ENCODE measurements at regions not wholly inside any gene's neighbourhood (a gene's known extent, or its start where the extent isn't known, plus 50 kb on each side); places are given as distances from the start of the nearest gene placed in this dataset.

GRCh38 chr5:107168848-107169752, 501.6 kb downstream of the EFNA5 start:
- H3K9me3 ChIP-seq, result no peaks in the 10 kb centered on the region
- intact Hi-C loops (cut with DNase I), result no loop called here
- H3K4me3 ChIP-seq, result no peak overlapping the region
- TF ChIP-seq CTCF (IDR thresholded peaks at IDR 0.05), result no peak
- H3K27ac ChIP-seq, result no peak overlapping the region
- H3K36me3 ChIP-seq, result no peaks in the 10 kb centered on the region
- no peak for DNase-seq (ENCODE audit: low spot score in 2 of 2)
- no peaks in the 10 kb centered on the region for H3K4me1 ChIP-seq
- H3K27me3 ChIP-seq, result no peaks in the 10 kb centered on the region

GRCh38 chr5:107168086-107168485, 502.7 kb downstream of the EFNA5 start:
- DNase-seq (ENCODE audit: low spot score in 2 of 2), result no peak
- H3K4me1 ChIP-seq, result no peaks in the 10 kb centered on the region
- H3K9me3 ChIP-seq, result no peaks in the 10 kb centered on the region
- no peak for TF ChIP-seq CTCF (IDR thresholded peaks at IDR 0.05)
- H3K27me3 ChIP-seq, result no peaks in the 10 kb centered on the region
- intact Hi-C loops (cut with DNase I), result no loop called here
- H3K4me3 ChIP-seq, result no peak overlapping the region
- no peak overlapping the region for H3K27ac ChIP-seq
- no peaks in the 10 kb centered on the region for H3K36me3 ChIP-seq

GRCh38 chr5:107165296-107165695, 505.4 kb downstream of the EFNA5 start:
- H3K36me3 ChIP-seq, result no peaks in the 10 kb centered on the region
- no peaks in the 10 kb centered on the region for H3K4me1 ChIP-seq
- no peak for DNase-seq (ENCODE audit: low spot score in 2 of 2)
- no peaks in the 10 kb centered on the region for H3K27me3 ChIP-seq
- TF ChIP-seq CTCF (IDR thresholded peaks at IDR 0.05), result no peak
- H3K4me3 ChIP-seq, result no peak overlapping the region
- H3K27ac ChIP-seq, result no peak overlapping the region
- intact Hi-C loops (cut with DNase I), result no loop called here
- H3K9me3 ChIP-seq, result no peaks in the 10 kb centered on the region

GRCh38 chr5:107157809-107158208, 512.9 kb downstream of the EFNA5 start:
- Histone ChIP-seq H3K9me3 (no peaks in the 10 kb centered on the region), H3K27ac (no peak overlapping the region), H3K27me3 (no peaks in the 10 kb centered on the region), H3K36me3 (no peaks in the 10 kb centered on the region), H3K4me3 (no peak overlapping the region), H3K4me1 (no peaks in the 10 kb centered on the region)
- no peak for DNase-seq (ENCODE audit: low spot score in 2 of 2)
- TF ChIP-seq CTCF (IDR thresholded peaks at IDR 0.05), result no peak
- intact Hi-C loops (cut with DNase I), result no loop called here

GRCh38 chr5:107155707-107156106, 515.0 kb downstream of the EFNA5 start:
- Histone ChIP-seq H3K4me3 (no peak overlapping the region), H3K9me3 (no peaks in the 10 kb centered on the region), H3K27me3 (no peaks in the 10 kb centered on the region), H3K27ac (no peak overlapping the region), H3K36me3 (no peaks in the 10 kb centered on the region), H3K4me1 (no peaks in the 10 kb centered on the region)
- no peak for DNase-seq (ENCODE audit: low spot score in 2 of 2)
- TF ChIP-seq CTCF (IDR thresholded peaks at IDR 0.05), result no peak
- intact Hi-C loops (cut with DNase I), result no loop called here

Data from ascending aorta (tissue), 2 donors.